T-helper 1 cell treated with Interleukin-12 subunit alpha and Interleukin-12 subunit beta and Interleukin-4 antibody, amounts not matched to agents 30 μg/mL and 1 μg/mL, for 36 hours (primary cell): ENCODE measurements at regions not wholly inside any gene's neighbourhood (a gene's known extent, or its start where the extent isn't known, plus 50 kb on each side); places are given as distances from the start of the nearest gene placed in this dataset.
"Not testable (repeated sequence)": the region's sequence is repeated elsewhere in the genome, so short reads cannot be mapped to it uniquely, and the experiment has no call there.

ENCODE experiments used
- H3K27ac Mint-ChIP-seq: one replicate; pipeline ENCODE4 v1.8.0; 2021; ENCODE audit warnings: mild to moderate bottlenecking, mixed read lengths
- H3K27me3 Mint-ChIP-seq: one replicate; pipeline ENCODE4 v1.8.0; 2021; ENCODE audit warnings: low read depth, mixed read lengths
- H3K36me3 Mint-ChIP-seq: one replicate; pipeline ENCODE4 v1.8.0; 2021; ENCODE audit warnings: low read depth, mixed read lengths
- H3K4me1 Mint-ChIP-seq: one replicate; pipeline ENCODE4 v1.8.0; 2021; ENCODE audit warnings: low read depth, mixed read lengths
- H3K4me3 Mint-ChIP-seq: one replicate; pipeline ENCODE4 v1.8.0; 2021; ENCODE audit warnings: mild to moderate bottlenecking, moderate library complexity, mixed read lengths
- H3K9me3 Mint-ChIP-seq: one replicate; pipeline ENCODE4 v1.8.0; 2021; ENCODE audit warnings: mixed read lengths

DNA sequence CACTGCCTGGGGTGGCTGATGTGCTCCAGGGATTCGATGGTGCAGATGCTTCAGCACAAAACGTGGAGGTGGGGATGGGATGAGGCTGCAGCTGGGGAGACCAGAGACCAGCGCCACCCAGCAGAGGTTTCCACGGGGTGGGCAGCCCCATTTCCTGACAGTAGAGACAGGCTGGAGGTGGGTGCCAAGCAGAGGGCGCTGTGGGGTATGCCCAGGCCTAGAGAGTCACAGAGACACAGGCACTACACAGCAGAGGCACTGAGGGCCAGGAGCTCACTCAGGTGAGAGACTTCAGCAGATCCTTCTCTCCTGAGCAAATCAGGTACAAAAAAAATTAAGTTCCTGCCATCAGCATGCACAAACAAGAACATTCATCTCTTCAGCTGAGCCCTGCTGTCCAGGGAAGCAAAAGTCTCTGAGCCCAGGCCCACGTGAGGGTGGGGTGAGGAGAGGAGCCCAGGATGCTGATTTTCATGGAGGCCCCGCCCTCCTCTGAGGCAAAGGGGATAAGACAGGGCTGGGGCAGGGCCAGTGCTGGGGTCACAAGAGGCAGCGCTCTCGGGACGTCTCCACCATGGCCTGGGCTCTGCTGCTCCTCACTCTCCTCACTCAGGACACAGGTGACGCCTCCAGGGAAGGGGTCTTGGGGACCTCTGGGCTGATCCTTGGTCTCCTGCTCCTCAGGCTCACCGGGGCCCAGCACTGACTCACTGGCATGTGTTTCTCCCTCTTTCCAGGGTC is 53.1 kb downstream of the GGTLC2 start:
- Mint-ChIP-seq H3K4me1 (no peaks in the 10 kb centered on the region), H3K27ac (no peak overlapping the region), H3K9me3 (no peaks in the 10 kb centered on the region), H3K27me3 (no peaks in the 10 kb centered on the region), H3K4me3 (no peak overlapping the region), H3K36me3 (no peaks in the 10 kb centered on the region)

DNA sequence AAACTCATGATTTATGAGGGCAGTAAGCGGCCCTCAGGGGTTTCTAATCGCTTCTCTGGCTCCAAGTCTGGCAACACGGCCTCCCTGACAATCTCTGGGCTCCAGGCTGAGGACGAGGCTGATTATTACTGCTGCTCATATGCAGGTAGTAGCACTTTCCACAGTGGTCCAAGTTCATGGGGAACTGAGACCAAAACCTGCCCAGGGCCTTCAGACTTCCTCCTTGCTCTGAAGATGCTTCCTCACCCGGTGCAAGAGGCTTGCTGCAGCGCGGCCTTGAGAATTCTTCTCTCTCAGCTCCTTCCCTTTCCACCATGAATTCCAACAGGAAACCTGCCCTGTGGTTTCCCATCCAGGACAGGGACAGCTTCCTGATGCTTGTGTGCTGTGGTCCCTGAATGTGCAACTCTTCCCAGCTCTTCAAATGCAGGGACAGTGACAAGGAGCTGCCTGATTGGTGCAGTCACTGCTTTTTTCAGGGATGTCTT is 53.9 kb downstream of the GGTLC2 start:
- no peak overlapping the region for H3K27ac Mint-ChIP-seq
- no peaks in the 10 kb centered on the region for H3K27me3 Mint-ChIP-seq
- H3K4me3 Mint-ChIP-seq, result no peak overlapping the region
- no peaks in the 10 kb centered on the region for H3K36me3 Mint-ChIP-seq
- H3K9me3 Mint-ChIP-seq, result no peaks in the 10 kb centered on the region
- H3K4me1 Mint-ChIP-seq, result no peaks in the 10 kb centered on the region

DNA sequence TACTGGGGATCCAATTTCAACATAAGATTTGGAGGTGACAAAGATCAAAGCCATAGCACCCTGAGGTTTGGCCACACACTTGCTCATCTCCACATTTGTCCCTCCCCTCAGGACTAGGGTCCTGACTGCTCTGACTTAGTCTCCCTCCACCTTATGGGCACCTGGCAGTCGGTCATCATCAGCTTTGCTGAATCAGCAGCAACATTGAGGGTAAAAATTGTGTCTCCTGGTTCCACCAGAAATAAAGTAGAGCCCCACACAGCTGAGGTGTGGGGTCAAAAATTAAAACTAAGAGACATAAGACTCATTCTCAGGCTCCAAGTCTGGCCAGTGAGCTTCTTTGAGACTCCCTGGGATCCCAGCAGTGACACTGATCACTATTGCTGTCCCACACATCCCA is 56.2 kb downstream of the GGTLC2 start:
- Mint-ChIP-seq H3K4me3 (no peak overlapping the region), H3K27me3 (no peaks in the 10 kb centered on the region), H3K36me3 (no peaks in the 10 kb centered on the region), H3K9me3 (no peaks in the 10 kb centered on the region), H3K27ac (no peak overlapping the region), H3K4me1 (no peaks in the 10 kb centered on the region)

DNA sequence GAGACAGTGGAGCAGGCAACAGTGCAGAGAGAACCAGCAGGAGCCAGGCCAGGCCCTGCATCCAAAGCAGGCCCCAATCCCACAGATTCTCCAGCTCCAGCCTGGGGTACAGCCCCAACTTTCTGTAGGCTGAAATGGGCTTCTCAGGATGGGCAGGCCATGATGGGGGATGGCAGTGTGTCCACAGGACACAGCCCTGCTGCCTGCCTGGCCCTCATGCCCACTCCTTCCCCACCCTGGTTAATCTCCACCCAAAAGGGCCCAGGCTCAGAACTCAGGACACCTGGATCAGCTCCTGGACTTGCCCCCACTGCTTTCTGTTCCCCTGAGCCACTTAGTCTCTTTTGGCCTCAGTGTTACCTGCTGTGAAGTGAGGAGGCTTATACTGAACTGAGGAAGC is 57.1 kb downstream of the GGTLC2 start:
- H3K27me3 Mint-ChIP-seq, H3K27ac Mint-ChIP-seq, H3K36me3 Mint-ChIP-seq, H3K4me1 Mint-ChIP-seq, H3K4me3 Mint-ChIP-seq, H3K9me3 Mint-ChIP-seq: not testable (repeated sequence)

DNA sequence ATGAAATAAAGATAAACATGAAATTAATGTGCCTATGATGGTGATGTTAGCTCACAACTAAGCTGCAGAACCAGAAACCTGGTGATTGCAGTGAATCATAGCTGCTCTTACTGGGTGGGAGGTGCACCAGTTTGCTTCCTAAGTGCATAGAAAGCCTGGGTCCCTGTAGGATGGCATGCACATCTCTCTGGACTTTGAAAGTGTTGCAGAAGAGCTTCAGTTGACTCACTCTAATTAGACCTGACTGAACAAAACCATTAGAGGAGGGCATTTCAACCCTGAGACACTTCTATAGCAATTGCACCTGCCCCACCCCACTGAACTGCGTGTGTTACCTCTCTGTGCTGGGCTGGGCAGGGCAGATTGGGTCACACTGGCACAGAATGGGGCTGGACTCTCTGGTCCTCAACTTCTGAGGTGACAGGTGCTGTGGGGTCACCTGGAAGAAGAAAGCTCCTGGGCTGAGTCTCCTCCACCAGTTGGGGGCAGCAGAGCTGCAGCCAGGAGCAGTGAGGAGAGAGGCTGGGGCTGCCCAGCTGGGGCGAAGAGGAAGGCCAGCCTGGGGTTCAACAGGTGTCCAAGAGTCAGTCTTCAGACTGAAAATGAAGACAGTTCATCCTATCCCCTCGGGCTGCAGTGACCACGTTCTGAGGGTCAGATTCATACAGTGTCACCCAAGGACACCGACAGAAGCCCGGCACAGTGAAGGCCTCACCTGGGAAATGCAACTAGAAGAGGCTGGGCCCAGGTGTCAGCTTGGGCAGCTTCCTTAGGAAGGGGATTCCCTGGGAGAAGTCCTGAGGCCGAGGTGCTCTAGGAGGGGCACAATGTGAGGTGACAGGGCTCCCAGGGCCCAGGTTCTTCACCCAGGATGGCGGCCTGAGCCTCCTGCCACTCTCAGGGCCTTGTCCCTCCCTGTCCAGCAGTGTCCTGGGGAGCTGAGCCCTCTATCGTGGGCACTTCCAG is 58.1 kb downstream of the GGTLC2 start:
- Mint-ChIP-seq H3K4me3 (no peak overlapping the region), H3K36me3 (no peaks in the 10 kb centered on the region), H3K27ac (no peak overlapping the region), H3K9me3 (no peaks in the 10 kb centered on the region), H3K27me3 (peaks cover 3% of the 10 kb centered on the region), H3K4me1 (no peaks in the 10 kb centered on the region)

DNA sequence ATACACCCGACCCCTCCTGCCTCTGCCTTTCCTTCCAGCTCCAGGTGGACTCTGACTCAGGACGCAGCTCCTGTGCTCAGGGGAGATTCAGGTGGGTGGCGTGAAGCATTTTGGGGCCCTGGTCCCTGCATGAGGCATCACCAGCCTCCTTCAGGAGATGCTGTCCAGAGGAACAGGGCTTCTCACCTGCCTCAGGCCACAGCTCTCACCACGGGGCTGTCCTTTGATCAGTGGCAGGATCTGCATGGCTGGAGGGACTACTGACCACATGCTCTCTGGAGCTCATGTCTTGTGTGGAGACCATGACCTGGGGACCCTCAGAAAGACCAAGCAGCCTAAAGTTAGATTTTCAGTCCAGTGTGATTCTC is 58.8 kb downstream of the GGTLC2 start:
- Mint-ChIP-seq H3K9me3 (no peaks in the 10 kb centered on the region), H3K36me3 (no peaks in the 10 kb centered on the region), H3K4me1 (no peaks in the 10 kb centered on the region), H3K4me3 (no peak overlapping the region), H3K27me3 (peaks cover 8% of the 10 kb centered on the region), H3K27ac (no peak overlapping the region)

DNA sequence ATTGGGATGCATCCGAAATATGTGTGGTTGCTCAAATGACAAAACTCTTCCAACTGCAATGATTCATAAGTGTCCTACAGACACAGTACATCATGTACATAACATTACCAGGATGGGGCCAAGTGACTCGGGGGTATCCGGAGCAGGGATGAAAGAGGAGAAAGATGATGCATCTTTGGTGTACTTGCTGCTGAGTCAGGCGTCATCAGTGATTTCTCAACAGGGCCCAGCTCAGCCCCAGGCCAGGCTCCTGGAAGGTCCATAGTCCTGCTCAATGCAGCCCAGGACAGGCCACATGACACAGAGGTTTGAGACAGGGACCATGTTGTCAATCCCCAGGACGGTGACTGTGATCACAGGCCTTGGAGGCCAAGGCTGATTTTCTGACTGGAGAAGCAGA is 59.3 kb downstream of the GGTLC2 start:
- no peaks in the 10 kb centered on the region for H3K36me3 Mint-ChIP-seq
- H3K9me3 Mint-ChIP-seq, result no peaks in the 10 kb centered on the region
- no peak overlapping the region for H3K27ac Mint-ChIP-seq
- H3K27me3 Mint-ChIP-seq, result peaks cover 8% of the 10 kb centered on the region
- H3K4me3 Mint-ChIP-seq, result no peak overlapping the region
- no peaks in the 10 kb centered on the region for H3K4me1 Mint-ChIP-seq

DNA sequence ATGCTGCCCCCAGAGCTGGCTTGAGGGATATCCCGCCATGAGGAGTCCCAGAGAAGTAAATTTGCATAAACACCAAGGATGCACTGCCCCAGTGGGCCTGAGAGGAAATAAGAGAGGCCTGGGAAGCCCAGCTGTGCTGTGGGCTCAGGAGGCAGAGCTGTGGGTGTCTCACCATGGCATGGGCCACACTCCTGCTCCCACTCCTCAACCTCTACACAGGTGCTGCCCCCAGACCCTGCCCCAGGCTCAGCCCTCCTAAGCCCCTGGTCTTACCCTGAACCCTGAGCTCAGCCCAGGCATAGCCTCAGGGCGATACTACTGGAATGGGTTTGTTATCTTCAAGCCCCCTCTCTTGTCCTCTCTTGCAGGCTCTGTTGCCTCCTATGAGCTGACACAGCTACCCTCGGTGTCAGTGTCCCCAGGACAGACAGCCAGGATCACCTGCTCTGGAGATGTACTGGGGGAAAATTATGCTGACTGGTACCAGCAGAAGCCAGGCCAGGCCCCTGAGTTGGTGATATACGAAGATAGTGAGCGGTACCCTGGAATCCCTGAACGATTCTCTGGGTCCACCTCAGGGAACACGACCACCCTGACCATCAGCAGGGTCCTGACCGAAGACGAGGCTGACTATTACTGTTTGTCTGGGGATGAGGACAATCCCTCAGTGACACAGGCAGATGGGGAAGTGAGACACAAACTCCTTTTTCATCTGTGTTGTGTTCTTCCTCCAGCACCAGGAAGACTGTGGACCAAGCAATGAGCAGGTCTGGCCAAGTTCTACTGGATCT is 59.9 kb downstream of the GGTLC2 start:
- Mint-ChIP-seq H3K9me3 (no peaks in the 10 kb centered on the region), H3K4me1 (no peaks in the 10 kb centered on the region), H3K27ac (no peak overlapping the region), H3K27me3 (peaks cover 8% of the 10 kb centered on the region), H3K4me3 (no peak overlapping the region), H3K36me3 (no peaks in the 10 kb centered on the region)

DNA sequence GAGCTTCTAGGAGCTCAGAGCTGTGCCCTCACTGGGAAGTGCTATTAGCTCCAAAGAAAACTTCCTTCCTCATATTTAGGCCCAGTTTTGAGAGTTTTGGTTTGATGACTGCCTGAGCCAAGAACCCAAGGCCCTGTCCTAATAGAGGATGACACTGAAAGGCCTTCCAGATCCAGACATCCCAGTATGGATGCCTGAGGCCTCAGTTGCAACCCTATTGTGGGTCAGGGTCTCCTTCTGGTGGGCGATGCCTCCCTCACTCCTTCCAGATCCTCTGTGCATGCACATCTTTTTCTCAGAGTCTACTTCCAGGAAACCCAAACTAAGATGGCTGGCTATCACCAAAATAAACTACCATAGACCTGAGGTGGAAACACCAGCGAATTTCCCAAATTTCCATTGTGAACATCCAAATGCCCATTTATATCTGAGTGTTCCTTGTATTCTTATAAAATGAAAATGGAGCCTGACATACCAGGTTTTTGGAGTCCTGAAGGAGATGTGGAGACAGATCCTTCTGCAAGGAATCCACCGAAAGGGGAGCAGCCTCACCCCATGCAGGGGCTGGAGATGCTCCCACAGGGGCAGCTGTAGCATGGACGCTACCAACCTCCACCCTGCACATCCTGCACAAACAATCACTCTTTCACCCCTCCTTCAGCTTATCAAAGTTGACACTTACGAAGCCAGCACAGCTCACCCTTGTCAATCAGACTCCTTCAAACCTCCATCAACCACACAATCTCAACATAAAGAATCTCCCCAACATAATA is 61.1 kb downstream of the GGTLC2 start:
- no peaks in the 10 kb centered on the region for H3K9me3 Mint-ChIP-seq
- no peaks in the 10 kb centered on the region for H3K4me1 Mint-ChIP-seq
- no peaks in the 10 kb centered on the region for H3K36me3 Mint-ChIP-seq
- H3K27me3 Mint-ChIP-seq, result peaks cover 8% of the 10 kb centered on the region
- H3K27ac Mint-ChIP-seq, result no peak overlapping the region
- H3K4me3 Mint-ChIP-seq, result no peak overlapping the region

DNA sequence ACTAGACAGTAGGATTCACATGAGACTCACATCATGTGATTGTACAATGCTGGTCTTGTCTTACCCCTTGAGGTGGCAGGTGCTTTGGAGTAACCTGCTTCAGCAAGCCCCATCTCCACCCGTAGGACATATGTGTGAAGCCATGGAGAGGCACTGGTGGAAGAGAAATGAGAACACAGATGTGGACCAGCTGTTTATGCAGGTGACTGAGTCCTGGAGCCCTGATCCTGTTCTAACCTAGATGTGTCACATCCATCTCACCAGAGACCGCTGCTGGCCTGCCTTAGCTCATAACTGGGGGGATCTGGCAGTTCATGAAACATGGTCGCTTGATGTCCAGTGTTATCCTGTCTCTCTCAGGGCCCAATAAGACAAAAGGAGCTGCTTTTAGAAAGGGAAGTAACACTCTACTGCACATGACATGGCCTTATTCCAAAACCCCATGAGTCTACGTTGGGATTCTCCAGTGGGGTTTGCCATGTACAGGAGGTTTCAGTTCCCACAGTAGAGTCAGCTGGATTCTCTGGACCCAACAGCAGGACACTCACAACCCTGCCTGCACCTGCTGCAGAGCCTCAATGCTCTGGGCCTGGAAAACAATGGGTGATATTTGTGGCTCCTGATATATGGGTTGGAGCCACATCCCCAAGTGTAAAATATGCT is 62.0 kb downstream of the GGTLC2 start:
- Mint-ChIP-seq H3K9me3 (no peaks in the 10 kb centered on the region), H3K27me3 (peaks cover 8% of the 10 kb centered on the region), H3K4me3 (no peak overlapping the region), H3K4me1 (no peaks in the 10 kb centered on the region), H3K36me3 (no peaks in the 10 kb centered on the region), H3K27ac (no peak overlapping the region)

DNA sequence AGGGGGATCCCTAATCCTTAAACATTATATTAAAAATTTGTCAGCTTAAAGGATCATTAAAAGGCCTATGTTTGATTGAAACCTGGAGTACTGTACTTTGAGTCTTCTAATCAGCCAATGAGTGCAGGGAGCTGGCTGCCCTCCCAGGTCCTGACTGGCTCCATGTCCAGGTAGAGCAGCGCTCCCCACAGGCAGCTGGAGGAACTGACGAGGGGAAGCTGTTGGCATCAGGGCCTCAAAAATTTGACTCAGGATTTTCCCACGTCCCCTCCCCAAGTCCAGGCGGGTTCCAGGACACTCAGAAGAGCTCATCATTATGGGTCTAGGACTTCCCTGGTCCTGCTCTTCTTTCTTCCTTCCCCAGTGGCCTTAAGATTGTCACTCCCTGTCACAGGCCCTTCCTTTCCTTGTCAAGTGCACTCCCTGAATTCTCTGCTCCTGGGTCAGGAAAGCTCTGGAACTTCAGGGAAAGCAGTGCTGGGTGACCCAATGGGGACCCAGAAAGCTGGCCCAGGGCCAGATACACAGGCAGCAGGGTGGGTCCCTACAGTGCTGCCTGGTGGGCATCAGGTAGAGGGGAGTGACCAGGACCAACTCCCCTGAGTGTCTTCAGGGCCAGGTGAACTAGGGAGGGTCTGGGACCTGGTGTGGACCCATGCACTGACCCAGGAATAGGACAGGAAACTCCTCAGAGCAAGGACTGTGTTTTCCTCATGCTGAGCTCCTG is 65.5 kb downstream of the GGTLC2 start:
- H3K4me3 Mint-ChIP-seq, result no peak overlapping the region
- H3K4me1 Mint-ChIP-seq, result no peaks in the 10 kb centered on the region
- H3K9me3 Mint-ChIP-seq, result no peaks in the 10 kb centered on the region
- H3K36me3 Mint-ChIP-seq, result no peaks in the 10 kb centered on the region
- H3K27me3 Mint-ChIP-seq, result peaks cover 8% of the 10 kb centered on the region
- H3K27ac Mint-ChIP-seq, result no peak overlapping the region

DNA sequence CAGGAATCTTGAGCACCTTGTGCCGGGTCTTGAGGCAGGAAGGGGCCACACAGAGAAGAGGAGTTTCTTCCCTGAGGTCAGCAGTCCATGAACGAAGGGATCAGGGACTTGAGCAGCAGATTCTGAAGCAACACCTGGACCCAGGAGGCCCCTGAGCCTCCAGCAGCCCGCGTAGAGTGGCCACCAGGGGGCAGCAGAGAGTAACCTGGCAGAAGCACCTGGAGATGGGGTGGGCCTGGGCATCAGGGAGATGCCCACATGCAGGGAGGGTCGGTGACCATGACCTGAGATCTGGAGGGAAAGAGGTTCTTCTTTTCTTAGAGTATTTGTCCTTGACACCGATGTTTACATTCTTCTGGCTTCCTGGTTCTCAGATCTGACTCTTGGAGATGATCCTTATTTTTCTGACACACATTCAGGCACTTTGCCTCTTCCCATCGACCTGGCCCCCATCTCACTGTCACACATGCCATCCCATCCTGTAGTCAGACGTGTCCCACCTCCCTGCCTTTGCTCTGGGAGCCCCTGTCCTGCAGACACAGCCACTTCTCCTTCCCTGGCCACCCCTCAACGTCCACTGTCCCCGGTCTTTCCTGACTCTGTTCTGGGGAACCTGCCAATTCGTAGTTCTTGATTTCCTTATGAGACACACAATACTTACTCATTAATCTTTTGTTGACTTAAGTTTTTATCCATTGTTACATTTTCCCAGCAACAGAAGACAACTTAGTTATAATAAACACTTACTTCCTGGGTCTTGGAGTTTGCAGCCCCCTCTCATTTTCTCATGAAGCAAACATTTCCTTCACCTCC is 66.5 kb downstream of the GGTLC2 start:
- Mint-ChIP-seq H3K36me3 (no peaks in the 10 kb centered on the region), H3K27me3 (peaks cover 8% of the 10 kb centered on the region), H3K9me3 (no peaks in the 10 kb centered on the region), H3K4me3 (no peak overlapping the region), H3K4me1 (no peaks in the 10 kb centered on the region), H3K27ac (no peak overlapping the region)
